GM06990 (cell line): ENCODE measurements at regions not wholly inside any gene's neighbourhood (a gene's known extent, or its start where the extent isn't known, plus 50 kb on each side); places are given as distances from the start of the nearest gene placed in this dataset.

ENCODE experiments used
- DNase-seq: peaks from one replicate; pipeline ENCODE4 v3.0.0-alpha.2; 2011; ENCODE audit not compliant: insufficient read length; ENCODE audit errors: extremely low read depth
- H3K27me3 ChIP-seq: replicated peaks from 2 replicates; pipeline ENCODE4 v1.6.0; 2011; ENCODE audit warnings: low read length; ENCODE audit not compliant: control insufficient read depth, insufficient read depth
- H3K36me3 ChIP-seq: 2 replicates; pipeline ENCODE4 v1.5.1; 2011; ENCODE audit warnings: low read length; ENCODE audit not compliant: control insufficient read depth, insufficient read depth
- H3K4me3 ChIP-seq: replicated peaks from 2 replicates; pipeline ENCODE4 v1.5.1; 2011; ENCODE audit warnings: low read depth, mild to moderate bottlenecking, control low read depth, low read length
- TF ChIP-seq, protein P1 (sequence below): IDR thresholded peaks from 2 replicates; pipeline ENCODE4 v1.5.1; 2011; ENCODE audit warnings: low read length, control low read depth, mild to moderate bottlenecking, inconsistent platforms; ENCODE audit not compliant: insufficient read depth, poor library complexity, severe bottlenecking

GRCh38 chr9:95809686-95810085, 65.8 kb upstream of the ERCC6L2 start:
- DNase-seq = no peak
- Histone ChIP-seq H3K36me3 (no peaks in the 10 kb centered on the region), H3K4me3 (no peak overlapping the region), H3K27me3 (no peaks in the 10 kb centered on the region)
- TF ChIP-seq, protein P1, sequence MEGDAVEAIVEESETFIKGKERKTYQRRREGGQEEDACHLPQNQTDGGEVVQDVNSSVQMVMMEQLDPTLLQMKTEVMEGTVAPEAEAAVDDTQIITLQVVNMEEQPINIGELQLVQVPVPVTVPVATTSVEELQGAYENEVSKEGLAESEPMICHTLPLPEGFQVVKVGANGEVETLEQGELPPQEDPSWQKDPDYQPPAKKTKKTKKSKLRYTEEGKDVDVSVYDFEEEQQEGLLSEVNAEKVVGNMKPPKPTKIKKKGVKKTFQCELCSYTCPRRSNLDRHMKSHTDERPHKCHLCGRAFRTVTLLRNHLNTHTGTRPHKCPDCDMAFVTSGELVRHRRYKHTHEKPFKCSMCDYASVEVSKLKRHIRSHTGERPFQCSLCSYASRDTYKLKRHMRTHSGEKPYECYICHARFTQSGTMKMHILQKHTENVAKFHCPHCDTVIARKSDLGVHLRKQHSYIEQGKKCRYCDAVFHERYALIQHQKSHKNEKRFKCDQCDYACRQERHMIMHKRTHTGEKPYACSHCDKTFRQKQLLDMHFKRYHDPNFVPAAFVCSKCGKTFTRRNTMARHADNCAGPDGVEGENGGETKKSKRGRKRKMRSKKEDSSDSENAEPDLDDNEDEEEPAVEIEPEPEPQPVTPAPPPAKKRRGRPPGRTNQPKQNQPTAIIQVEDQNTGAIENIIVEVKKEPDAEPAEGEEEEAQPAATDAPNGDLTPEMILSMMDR = no peak

DNA sequence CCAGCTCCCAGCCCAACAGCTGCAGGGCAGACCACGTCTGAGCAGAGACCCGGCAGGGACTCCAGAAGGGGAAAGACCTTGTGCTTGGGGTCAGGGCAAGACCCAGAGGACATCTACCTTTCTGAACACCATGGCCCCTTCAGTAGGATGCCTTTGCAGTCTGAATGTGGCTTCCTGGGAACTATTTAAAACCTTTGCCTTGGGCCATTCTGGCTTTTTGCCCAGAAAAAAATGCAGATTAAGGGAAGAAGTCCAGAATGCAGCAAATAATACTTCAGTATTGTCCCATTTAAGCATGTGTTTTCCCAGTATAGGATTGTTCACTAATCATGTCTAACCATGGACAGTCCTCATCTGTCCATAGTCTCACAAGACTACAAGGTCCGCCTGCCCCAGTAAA, 67.5 kb upstream of the ERCC6L2 start:
- no peak for DNase-seq
- Histone ChIP-seq H3K4me3 (no peak overlapping the region), H3K36me3 (no peaks in the 10 kb centered on the region), H3K27me3 (no peaks in the 10 kb centered on the region)
- TF ChIP-seq, protein P1 = no peak

- no peaks in the 10 kb centered on the region for H3K27me3 ChIP-seq
- no peak for DNase-seq
- no peaks in the 10 kb centered on the region for H3K36me3 ChIP-seq
- TF ChIP-seq, protein P1 = no peak
- no peak overlapping the region for H3K4me3 ChIP-seq
These were observed 68.1 kb upstream of the ERCC6L2 start for GRCh38 chr9:95807326-95807947.

DNA sequence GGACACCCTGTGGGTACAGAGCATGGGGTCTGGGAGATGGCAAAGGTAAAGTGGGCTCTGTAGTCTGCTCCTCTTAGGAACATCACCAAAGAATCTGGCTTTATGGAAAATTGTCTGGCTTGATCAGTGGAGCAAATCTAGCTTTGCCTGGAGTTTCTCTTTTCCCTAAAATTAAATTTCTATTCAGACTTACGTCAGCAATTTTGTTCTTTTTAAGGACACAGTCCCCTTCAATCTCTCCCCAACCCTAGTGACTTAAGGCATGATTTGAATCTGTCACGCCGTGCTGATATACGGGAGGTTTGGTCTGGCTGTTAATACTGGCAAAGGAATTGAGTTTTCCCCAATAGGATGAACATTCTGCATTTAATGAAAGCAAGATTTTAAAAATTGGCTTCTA, 72.3 kb upstream of the ERCC6L2 start:
- TF ChIP-seq, protein P1 = no peak
- no peaks in the 10 kb centered on the region for H3K27me3 ChIP-seq
- no peak overlapping the region for H3K4me3 ChIP-seq
- DNase-seq = no peak
- H3K36me3 ChIP-seq = no peaks in the 10 kb centered on the region

GRCh38 chr9:95801797-95802196, 73.7 kb upstream of the ERCC6L2 start:
- no peak overlapping the region for H3K4me3 ChIP-seq
- H3K27me3 ChIP-seq = no peaks in the 10 kb centered on the region
- H3K36me3 ChIP-seq = no peaks in the 10 kb centered on the region
- no peak for DNase-seq
- TF ChIP-seq, protein P1 = no peak

DNA sequence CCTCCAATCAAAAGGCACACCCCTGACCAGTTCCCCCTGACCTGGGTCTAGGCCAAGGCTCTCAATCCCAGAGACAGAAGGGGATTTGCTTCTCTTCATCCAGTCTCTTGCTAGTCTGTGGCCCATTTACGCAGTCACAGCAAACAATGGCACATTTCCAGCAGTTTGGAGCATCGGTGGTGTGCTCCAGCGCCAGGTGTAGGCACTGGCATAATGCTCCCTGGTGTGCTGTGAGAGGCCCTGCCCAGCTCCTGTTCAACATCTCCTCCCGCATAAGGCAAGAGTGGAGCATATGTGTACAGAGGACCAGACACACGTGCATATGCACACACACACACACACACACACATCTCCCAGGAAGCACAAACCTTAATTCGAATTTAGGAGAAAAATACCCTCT, 79.5 kb upstream of the ERCC6L2 start:
- no peaks in the 10 kb centered on the region for H3K36me3 ChIP-seq
- TF ChIP-seq, protein P1 = no peak
- no peak for DNase-seq
- H3K27me3 ChIP-seq = no peaks in the 10 kb centered on the region
- H3K4me3 ChIP-seq = no peak overlapping the region
